GM18870 (cell line): ENCODE measurements at regions not wholly inside any gene's neighbourhood (a gene's known extent, or its start where the extent isn't known, plus 50 kb on each side); places are given as distances from the start of the nearest gene placed in this dataset.
"Not testable (repeated sequence)": the region's sequence is repeated elsewhere in the genome, so short reads cannot be mapped to it uniquely, and the experiment has no call there.

Source experiments
- ATAC-seq: cut with Tn5 transposase; IDR thresholded peaks from one replicate; pipeline ENCODE4 v1.9.1; 2021; ENCODE audit warnings: moderate library complexity; ENCODE audit not compliant: unreplicated experiment

- ATAC-seq = no peak
Measured at GRCh38 chr5:67792891-67793290, 422.7 kb upstream of the PIK3R1 start.

- ATAC-seq = no peak
Measured at GRCh38 chr5:67790390-67790789, 425.2 kb upstream of the PIK3R1 start.

- ATAC-seq = not testable (repeated sequence)
Measured at GRCh38 chr5:67779893-67780623, 435.5 kb upstream of the PIK3R1 start.

GRCh38 chr5:67774786-67775185 is 440.8 kb upstream of the PIK3R1 start:
- no peak for ATAC-seq

GRCh38 chr5:67774267-67774552 is 441.3 kb upstream of the PIK3R1 start:
- no peak for ATAC-seq

GRCh38 chr5:67773411-67774266 is 441.9 kb upstream of the PIK3R1 start:
- ATAC-seq = no peak

GRCh38 chr5:67771791-67772190 is 443.8 kb upstream of the PIK3R1 start:
- no peak for ATAC-seq

- no peak for ATAC-seq
Measured at GRCh38 chr5:67771221-67771620, 444.3 kb upstream of the PIK3R1 start.

GRCh38 chr5:67770431-67771025 is 445.0 kb upstream of the PIK3R1 start:
- no peak for ATAC-seq

GRCh38 chr5:67765697-67766096 is 449.9 kb upstream of the PIK3R1 start:
- no peak for ATAC-seq

- ATAC-seq = not testable (repeated sequence)
Measured at GRCh38 chr5:67757771-67758170, 457.8 kb upstream of the PIK3R1 start.

GRCh38 chr5:67752357-67752708 is 463.2 kb upstream of the PIK3R1 start:
- no peak for ATAC-seq

GRCh38 chr5:67748165-67748690 is 467.3 kb upstream of the PIK3R1 start:
- ATAC-seq = no peak

GRCh38 chr5:67747096-67747495 is 468.5 kb upstream of the PIK3R1 start:
- no peak for ATAC-seq

- not testable (repeated sequence) for ATAC-seq
Measured at GRCh38 chr5:67746608-67747007, 468.9 kb upstream of the PIK3R1 start.

- ATAC-seq = no peak
Measured at GRCh38 chr5:67746103-67746502, 469.5 kb upstream of the PIK3R1 start.

GRCh38 chr5:67732921-67733320 is 482.6 kb upstream of the PIK3R1 start:
- no peak for ATAC-seq

GRCh38 chr5:67732471-67732870 is 483.1 kb upstream of the PIK3R1 start:
- ATAC-seq = no peak

- ATAC-seq = no peak
Measured at GRCh38 chr5:67731886-67732285, 483.7 kb upstream of the PIK3R1 start.

GRCh38 chr5:67730917-67731474 is 484.6 kb upstream of the PIK3R1 start:
- no peak for ATAC-seq

GRCh38 chr5:67728326-67728890 is 487.1 kb upstream of the PIK3R1 start:
- no peak for ATAC-seq
